Dermis blood vessel endothelial cell (primary cell): ENCODE measurements at regions not wholly inside any gene's neighbourhood (a gene's known extent, or its start where the extent isn't known, plus 50 kb on each side); places are given as distances from the start of the nearest gene placed in this dataset.
A peak's percentile ranks its signal among the peaks of the same experiment; 100 is the strongest.

Source experiments
- DNase-seq: peaks from one replicate; pipeline ENCODE4 v3.0.0; 2010

DNA sequence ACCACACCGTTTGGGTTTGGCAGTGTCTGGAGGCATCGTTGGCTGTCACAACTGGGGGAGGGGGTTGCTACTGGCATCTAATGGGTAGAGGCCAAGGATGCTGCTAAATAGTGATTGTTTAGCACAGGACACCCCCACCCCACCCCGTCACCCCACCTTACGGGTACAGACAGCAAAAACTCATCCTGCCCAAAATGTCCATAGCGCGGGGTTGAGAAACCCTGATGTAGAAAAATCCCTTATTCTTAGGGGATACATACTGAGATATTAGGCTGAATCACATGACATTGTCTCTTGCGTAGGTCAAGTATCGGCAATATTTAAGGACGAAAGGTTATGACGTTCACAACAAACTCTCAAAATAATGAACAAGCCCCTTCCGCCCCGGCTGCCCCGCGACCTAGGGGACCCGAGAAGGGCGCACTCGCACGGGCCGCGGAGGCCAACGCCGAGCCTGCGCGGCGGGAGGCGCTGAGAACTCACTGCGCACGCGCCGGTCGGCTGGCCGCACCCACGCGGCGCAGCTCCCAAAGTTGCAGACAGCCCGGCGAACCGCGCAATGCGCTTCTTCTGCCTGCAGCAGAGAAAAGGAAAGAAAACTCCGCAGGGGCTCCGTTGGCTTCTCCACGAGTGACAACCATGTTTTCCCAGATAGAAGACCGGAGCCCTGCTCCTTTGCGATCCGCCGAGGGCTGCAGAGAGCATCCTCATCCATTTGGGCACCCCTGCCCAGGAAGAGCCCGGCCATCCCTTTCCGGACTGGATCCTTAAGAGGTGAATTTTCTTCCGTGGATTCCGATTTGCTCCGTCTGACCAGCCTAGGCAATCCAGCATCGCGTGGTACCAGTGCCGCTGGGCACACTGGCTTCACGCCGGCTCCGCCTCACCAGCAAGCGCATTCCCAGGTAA lies 136.8 kb upstream of the CCDC54 start:
- peak; percentile 78 for DNase-seq

DNA sequence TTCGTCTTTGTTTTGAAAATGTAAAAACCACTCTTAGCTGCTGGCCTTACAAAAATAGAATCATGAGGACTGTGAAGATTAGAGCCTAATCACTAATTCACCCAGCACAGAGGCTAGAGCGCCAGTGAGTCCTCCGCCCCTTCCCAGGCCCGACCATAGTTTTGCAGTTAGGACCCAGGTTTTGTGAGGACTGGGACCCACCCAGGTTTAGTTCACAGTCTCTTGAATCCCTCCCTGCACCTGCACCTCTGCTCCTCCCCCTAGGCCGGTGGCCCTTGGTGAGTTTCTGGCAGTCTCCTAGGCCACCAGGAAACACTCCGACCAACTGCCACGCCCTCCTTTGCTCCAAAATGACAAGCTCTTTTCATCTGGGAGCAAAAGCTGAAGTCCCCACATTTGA lies 136.0 kb upstream of the CCDC54 start:
- DNase-seq: peak; percentile 27

DNA sequence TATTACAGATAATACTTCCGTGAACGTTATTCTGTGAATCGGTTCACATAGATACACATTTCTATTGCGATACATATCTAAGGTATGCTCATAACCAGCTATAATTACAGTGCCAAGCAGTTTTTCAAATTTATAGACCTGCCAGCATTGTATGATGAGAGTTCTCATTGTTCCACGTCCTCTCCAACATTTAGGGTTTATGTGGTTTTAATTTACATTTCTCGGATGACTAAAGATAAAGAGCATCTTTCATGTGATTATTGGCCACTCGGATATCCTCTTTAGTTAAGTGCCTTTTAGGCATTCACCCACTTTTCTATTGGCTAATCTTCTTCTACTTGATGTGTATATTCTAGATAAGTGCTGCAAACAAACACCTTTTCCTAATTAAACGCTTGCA lies 134.7 kb upstream of the CCDC54 start:
- no peak for DNase-seq

- no peak for DNase-seq
These were observed 130.1 kb upstream of the CCDC54 start for GRCh38 chr3:107247116-107247515.

DNA sequence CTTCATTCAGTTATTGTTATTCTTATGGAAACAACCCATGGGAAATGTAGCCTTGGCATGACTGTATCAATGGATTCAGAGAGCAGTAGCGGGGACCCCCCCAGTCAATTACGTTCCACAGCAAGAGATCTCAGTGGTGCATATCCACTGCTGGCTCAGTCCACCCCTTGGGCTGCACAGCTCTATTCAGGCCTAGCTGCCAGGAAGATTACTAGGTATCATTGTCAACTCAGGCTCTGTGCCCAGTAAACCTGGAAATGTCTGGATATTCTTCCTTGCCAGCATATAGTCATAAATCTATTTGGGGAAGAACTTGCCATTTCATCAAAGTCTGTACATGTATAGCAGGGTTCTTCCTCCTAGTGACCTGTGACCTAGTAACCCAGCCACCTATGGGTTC lies 128.1 kb upstream of the CCDC54 start:
- DNase-seq: no peak

GRCh38 chr3:107250221-107250620 lies 127.0 kb upstream of the CCDC54 start:
- DNase-seq: no peak

- no peak for DNase-seq
These were observed 125.4 kb upstream of the CCDC54 start for GRCh38 chr3:107251819-107252218.

DNA sequence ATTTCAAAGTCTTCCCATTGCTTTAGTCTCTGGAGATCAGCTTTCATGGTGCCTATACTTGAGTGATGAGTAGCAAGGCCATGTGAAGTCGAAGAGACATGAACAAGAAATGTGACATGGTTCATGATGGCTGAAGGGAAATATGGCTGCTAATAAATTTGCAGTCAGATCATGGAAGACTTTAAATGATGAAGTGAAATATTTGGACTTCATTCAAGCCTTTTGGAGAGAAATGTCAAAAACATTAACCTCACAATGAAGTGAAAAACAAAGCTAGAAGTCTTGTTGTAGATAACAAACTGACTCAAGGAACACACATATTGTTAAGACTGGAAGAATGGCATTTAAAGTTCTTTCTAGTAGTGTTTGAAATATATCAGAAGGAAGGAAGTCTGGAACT lies 120.3 kb upstream of the CCDC54 start:
- DNase-seq: no peak

DNA sequence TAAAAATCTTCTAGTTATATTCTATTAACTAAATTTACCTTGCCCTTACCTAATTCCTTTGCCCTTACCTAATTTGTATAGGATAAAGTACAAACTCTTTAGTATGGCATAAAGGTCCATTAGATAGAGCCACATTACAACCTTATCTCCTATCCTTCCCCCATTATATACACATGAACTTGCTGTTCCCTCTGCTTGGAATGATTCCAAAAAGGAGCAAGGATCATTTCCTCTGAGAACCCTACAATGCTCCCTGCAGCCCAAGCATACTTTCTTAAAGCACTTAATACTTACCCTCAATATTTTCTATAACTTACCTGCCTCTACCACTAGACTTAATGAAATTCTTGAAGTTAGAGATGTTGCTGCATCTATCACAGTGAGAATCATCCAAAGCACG lies 118.9 kb upstream of the CCDC54 start:
- DNase-seq: peak; percentile 40

- DNase-seq: no peak
These were observed 117.0 kb upstream of the CCDC54 start for GRCh38 chr3:107260207-107260606.

DNA sequence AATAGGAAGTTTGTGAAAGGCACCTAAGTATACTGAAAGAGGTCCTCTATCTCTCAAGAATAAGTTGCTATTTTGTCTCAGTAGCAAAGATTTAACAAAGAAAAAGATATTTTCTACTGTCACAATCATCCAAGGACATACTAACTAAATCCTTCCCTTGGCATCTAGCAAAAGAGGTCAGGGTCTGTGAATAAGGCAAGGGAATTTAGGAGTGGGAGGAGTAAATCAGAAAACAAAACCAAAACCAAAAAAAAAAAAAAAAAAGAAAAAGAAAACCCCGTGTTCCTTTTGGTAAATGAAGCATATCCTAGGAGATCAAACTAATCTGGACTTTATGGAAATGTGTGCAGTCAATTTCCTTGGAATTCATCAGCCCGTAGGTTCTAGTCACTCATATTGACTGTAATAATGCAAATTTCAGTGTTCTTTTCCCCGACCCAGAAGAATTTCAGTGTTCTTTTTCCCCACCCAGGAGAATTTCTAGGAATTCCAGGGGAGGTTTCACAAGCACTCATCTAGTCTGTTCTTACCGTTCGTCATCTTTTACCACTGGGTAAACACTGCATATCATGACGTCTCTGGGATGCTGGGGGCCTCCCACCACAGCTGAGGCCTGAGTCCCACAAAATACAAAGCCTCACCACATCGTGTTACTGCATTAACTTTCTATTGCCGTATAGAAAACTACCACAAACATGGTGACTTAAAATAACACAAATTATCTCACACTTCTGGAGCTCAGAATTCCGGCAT lies 113.8 kb upstream of the CCDC54 start:
- DNase-seq: no peak

DNA sequence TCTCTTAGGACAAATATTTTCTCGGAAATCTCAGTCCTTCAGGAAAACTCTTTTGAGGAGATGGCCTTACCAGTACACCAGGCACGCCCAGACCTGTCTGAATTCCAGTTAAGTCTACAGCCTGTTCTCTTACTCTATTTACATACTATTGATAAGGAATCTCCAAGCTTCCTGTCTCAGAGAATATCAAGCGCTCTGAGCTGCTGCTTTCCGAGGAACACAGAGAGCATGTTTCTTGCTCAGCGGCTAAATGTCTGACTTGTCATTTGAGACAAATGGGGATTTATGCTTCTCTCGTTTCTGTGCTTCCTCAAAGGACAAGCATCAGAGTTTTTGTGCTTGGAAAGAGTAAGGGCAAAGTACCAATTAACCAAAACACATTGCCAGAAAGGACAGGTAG lies 112.4 kb upstream of the CCDC54 start:
- DNase-seq: no peak

DNA sequence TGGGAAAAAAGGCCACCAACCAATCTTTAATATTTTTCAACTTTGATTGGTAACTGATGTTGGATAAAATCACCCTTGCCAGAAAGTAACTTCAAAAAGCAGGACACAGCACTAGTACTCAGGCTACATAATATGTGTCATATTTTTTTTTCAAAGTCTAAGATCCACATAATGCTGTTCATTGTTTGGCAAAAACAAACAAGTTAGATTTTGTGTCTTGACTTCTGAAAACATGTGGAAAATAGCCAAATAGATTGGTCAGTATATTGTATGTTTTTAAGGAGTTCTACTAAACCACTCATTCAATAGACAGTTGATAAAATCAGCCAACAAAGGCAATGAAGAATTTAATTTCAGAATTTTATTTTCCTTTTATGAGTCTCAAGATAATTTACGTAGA lies 111.7 kb upstream of the CCDC54 start:
- no peak for DNase-seq

GRCh38 chr3:107268469-107268868 lies 108.8 kb upstream of the CCDC54 start:
- DNase-seq: no peak

DNA sequence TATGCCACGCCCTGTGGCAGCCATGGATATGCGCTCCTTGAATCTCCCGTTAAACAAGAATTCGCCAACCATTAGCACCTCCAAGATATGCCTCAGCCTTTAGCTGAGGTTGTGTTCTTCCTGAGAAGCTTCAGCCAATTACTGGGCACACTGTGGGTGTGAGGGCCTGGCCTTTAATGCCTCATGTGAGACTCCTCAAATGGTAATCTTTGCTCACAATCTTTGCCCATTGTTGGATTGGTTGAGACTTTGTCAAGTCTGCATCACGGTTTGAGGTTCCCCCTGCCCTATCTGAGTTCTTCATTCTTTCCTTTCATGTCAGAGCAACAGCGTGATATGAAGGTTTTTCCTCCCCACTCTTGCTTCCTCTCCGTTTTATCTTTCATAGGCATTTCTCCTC lies 108.1 kb upstream of the CCDC54 start:
- no peak for DNase-seq

DNA sequence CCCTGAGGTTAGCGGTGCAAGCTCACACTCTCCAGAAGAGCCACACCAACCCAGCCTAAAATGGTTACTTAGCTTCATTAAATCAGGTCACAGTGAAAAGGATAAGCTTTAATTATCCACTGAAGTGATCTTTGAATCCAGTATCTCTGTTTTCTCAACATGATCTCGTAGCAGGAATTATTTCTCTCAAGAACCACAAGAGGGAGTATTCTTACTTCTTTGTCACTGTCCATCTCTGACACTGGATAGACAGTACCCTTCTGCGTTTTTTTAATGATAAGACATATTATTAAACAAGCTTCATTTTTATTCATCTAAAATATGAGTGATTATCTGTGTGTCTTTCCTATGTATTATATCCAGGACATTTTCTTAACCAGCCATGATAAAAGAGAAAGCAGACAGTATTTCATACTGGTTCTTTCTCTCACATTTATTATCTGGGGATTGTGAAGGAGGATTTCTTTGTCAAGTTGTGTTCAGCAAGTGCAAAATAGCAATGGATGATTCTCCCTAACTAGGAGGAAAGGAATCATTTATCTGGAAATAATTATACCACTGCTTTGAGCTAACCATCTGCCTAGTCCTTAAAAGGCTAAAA lies 105.4 kb upstream of the CCDC54 start:
- peak; percentile 56 for DNase-seq

DNA sequence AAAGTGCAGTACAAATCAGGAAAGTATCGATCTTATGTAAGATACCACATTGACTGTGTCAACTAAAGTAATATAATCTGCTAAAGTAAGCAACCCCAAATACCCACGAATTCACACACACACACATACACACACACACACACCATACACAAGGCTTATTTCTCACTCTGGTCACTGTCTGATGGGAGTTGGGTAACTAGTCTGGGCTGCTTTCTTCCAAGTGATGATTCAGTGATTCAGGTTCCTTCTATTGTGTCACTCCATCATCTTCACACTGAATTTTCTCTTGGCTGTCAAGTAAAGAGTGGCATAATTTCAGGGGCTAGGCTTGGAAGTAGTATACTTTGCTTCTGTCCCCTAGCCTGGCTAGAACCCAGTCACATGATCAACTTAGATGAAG lies 104.8 kb upstream of the CCDC54 start:
- DNase-seq: no peak

- DNase-seq: no peak
These were observed 104.4 kb upstream of the CCDC54 start for GRCh38 chr3:107272885-107273284.

GRCh38 chr3:107273771-107274170 lies 103.5 kb upstream of the CCDC54 start:
- no peak for DNase-seq

GRCh38 chr3:107275511-107275910 lies 101.7 kb upstream of the CCDC54 start:
- no peak for DNase-seq

DNA sequence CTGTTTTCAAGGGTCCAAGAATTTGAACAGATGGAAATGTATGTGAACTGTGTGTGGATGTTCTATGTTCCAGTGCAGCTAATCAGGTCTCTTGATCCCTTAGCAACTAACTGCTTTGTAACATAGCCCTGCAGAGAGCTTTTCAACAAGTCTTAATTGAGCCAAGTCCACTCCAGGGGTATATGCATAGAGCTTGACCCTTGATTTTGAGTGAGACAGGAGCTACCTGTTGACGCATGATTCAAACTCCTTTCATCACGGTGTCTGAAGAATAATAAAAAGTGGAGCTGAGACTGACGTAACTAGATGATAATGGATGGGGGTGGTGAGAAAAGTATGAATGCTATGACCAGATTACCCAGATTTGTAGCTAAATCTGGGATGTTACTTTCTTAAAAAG lies 93.3 kb upstream of the CCDC54 start:
- DNase-seq: no peak

DNA sequence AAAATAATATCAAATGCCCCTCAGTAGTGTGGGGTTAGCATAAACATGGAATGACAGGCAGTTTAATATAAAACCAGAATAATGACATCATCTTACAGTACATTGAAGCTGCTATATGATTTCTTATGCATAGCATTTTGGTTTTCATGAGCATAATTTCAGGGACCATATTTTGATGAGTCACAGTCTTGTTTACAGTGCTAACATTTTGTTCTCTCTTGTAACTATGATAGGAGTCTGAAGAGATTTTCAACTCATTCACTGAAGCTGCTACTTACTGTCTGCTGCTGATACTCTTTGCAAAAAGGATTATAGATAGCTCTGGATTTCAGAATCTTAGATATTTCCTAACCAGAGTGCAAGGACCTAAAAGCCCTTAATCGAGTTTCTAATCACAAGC lies 92.6 kb upstream of the CCDC54 start:
- no peak for DNase-seq

DNA sequence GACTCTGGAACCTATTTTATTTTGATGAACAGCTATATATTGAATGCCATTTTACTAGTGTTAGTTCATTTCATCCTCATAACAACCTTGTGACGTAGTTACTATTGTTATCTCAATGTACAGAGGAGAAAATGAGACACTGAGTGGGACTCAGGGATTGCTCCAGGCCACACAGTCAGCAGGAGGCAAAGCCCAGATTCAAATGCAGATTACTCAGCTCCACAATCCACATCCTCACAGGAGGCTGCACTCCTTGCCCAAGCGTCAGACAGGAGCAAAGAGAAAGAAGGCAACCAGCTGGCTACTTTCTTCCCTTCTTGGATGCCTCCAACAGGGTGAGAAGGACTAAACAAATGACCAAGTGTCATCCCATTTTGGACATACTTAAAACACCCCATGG lies 92.0 kb upstream of the CCDC54 start:
- no peak for DNase-seq

- DNase-seq: no peak
These were observed 87.9 kb upstream of the CCDC54 start for GRCh38 chr3:107289354-107289753.
